HG02642 (cell line): ENCODE measurements at regions not wholly inside any gene's neighbourhood (a gene's known extent, or its start where the extent isn't known, plus 50 kb on each side); places are given as distances from the start of the nearest gene placed in this dataset.

Experiments
- ATAC-seq: cut with Tn5 transposase; IDR thresholded peaks from one replicate; pipeline ENCODE4 v1.9.1; 2021; ENCODE audit warnings: mild to moderate bottlenecking; ENCODE audit not compliant: unreplicated experiment, poor library complexity

GRCh38 chr13:26897706-26898550, 137.3 kb upstream of the GPR12 start:
- ATAC-seq: no peak

- ATAC-seq: no peak
These were observed 136.5 kb upstream of the GPR12 start for GRCh38 chr13:26896986-26897668.

- no peak for ATAC-seq
These were observed 135.4 kb upstream of the GPR12 start for GRCh38 chr13:26895808-26896466.

- ATAC-seq: no peak
These were observed 134.7 kb upstream of the GPR12 start for GRCh38 chr13:26895081-26895807.

- ATAC-seq: no peak
These were observed 128.0 kb upstream of the GPR12 start for GRCh38 chr13:26888632-26889031.

GRCh38 chr13:26887594-26887993, 127.0 kb upstream of the GPR12 start:
- no peak for ATAC-seq

- no peak for ATAC-seq
These were observed 123.1 kb upstream of the GPR12 start for GRCh38 chr13:26883613-26884257.

- ATAC-seq: no peak
These were observed 122.1 kb upstream of the GPR12 start for GRCh38 chr13:26882731-26883130.

- no peak for ATAC-seq
These were observed 120.6 kb upstream of the GPR12 start for GRCh38 chr13:26881154-26881553.

GRCh38 chr13:26880735-26881134, 120.1 kb upstream of the GPR12 start:
- ATAC-seq: no peak

GRCh38 chr13:26878438-26878837, 117.9 kb upstream of the GPR12 start:
- ATAC-seq: no peak

GRCh38 chr13:26873386-26873698, 112.8 kb upstream of the GPR12 start:
- ATAC-seq: no peak

- no peak for ATAC-seq
These were observed 112.2 kb upstream of the GPR12 start for GRCh38 chr13:26872525-26873385.

- no peak for ATAC-seq
These were observed 107.0 kb upstream of the GPR12 start for GRCh38 chr13:26867451-26868091.

- ATAC-seq: no peak
These were observed 104.0 kb upstream of the GPR12 start for GRCh38 chr13:26864576-26864975.

- no peak for ATAC-seq
These were observed 101.4 kb upstream of the GPR12 start for GRCh38 chr13:26861941-26862340.

GRCh38 chr13:26855921-26856320, 95.3 kb upstream of the GPR12 start:
- ATAC-seq: no peak

- ATAC-seq: no peak
These were observed 94.5 kb upstream of the GPR12 start for GRCh38 chr13:26855071-26855470.

- ATAC-seq: no peak
These were observed 92.7 kb upstream of the GPR12 start for GRCh38 chr13:26853323-26853722.
